ENCODE measurements at regions not wholly inside any gene's neighbourhood (a gene's known extent, or its start where the extent isn't known, plus 50 kb on each side); places are given as distances from the start of the nearest gene placed in this dataset.

GRCh38 chr5:124185716-124186115 is 560.7 kb downstream of the ZNF608 start:
- TF ChIP-seq EZH2phosphoT487 (IDR thresholded peaks at IDR 0.05; ENCODE audit: insufficient read depth, low read depth): no peak
- no peak for TF ChIP-seq EZH2 (IDR thresholded peaks at IDR 0.05; ENCODE audit: insufficient read depth, poor library complexity, severe bottlenecking)
